Upper lobe of left lung (tissue), 4 donors: ENCODE measurements at regions not wholly inside any gene's neighbourhood (a gene's known extent, or its start where the extent isn't known, plus 50 kb on each side); places are given as distances from the start of the nearest gene placed in this dataset.

Experiments
- CTCF ChIP-seq, 6 experiments: fragments of 450-650 bp in 4 of 6; fragments of 200-600 bp in 2 of 6; sonication (generic) in 2 of 6; IDR thresholded peaks; one replicate each; pipeline ENCODE4 v1.5.1; 2016 to 2019; ENCODE audit warnings: antibody characterized with exemption in 6 of 6
- EP300 ChIP-seq, 4 donors: sonication (generic); formaldehyde crosslinking; IDR thresholded peaks; one replicate each; pipeline ENCODE4 v1.5.1; 2017; ENCODE audit warnings: antibody characterized with exemption in 4 of 4, control low read depth in 2 of 4

DNA sequence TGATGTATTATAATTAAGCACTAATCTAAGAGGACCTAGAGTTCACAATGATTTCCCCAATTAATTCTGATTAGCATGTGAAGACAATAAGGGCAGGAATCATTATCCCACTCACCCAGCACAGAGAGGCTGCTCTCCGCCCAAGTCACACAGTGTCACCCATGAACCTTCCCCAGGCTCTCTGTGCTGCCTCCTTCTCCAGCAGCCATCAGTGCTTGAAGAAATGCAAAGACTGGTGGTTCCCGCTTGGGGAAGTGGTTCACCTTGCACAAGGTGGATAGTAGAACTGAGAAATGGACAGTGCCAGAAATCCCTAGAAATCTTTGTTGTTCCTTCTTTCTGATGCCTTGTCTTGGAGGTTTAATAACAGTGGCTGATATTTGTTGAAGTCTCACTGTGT, 401.3 kb downstream of the QKI start:
- TF ChIP-seq EP300 (IDR thresholded peaks at IDR 0.05) (no peak), CTCF (IDR thresholded peaks at IDR 0.05) (no peak)
